ENCODE measurements at regions not wholly inside any gene's neighbourhood (a gene's known extent, or its start where the extent isn't known, plus 50 kb on each side); places are given as distances from the start of the nearest gene placed in this dataset.

DNA sequence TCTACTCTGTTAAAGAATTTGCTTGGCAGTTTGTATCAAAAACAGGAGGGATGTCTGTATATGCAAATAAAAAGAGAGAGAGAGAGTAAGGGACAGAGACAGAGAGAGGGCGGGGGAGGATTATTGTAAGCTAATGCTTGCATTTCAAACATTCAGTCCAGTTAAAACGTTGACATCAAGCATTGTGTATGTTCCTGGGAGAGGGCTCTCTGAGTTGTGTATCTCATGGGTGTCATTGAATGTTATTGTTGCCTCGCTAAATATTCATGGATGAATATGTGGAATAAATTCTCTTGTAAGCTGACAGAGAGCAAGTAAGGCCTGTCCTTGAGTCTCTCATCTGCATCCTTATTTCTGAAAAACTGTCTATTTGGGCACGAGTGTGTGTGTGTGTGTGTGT, 78.8 kb upstream of the VRK1 start:
- TF ChIP-seq EZH2 (IDR thresholded peaks at IDR 0.05) (no peak), POLR2AphosphoS5 (IDR thresholded peaks at IDR 0.05; ENCODE audit: borderline replicate concordance, low read depth, low read length) (no peak), FOXP2 (optimal IDR thresholded peaks at IDR 0.05; ENCODE audit: control extremely low read depth, extremely low read length, insufficient read depth) (no peak)
